T-helper 17 cell (primary cell): ENCODE measurements at regions not wholly inside any gene's neighbourhood (a gene's known extent, or its start where the extent isn't known, plus 50 kb on each side); places are given as distances from the start of the nearest gene placed in this dataset.
"Not testable (repeated sequence)": the region's sequence is repeated elsewhere in the genome, so short reads cannot be mapped to it uniquely, and the experiment has no call there.

Experiments
- ATAC-seq: fragments of 150-1000 bp; cut with Tn5 transposase; 2 replicates; pipeline ENCODE4 v1.10.0; 2021; ENCODE audit warnings: mild to moderate bottlenecking, moderate library complexity
- DNase-seq, 3 donors: peaks; one replicate each; pipeline versions ENCODE4 v3.0.0 to v3.0.0-alpha.2; 2020 to 2021
- H3K9me3 ChIP-seq: one replicate; pipeline ENCODE4 v1.7.0; 2013; ENCODE audit warnings: low read length, mild to moderate bottlenecking; ENCODE audit not compliant: control insufficient read depth, poor library complexity, severe bottlenecking
- H3K27ac Mint-ChIP-seq: one replicate; pipeline ENCODE4 v1.8.0; 2022; ENCODE audit warnings: mild to moderate bottlenecking, moderate library complexity, mixed read lengths
- H3K27me3 Mint-ChIP-seq: one replicate; pipeline ENCODE4 v1.8.0; 2022; ENCODE audit warnings: mixed read lengths
- H3K36me3 Mint-ChIP-seq: one replicate; pipeline ENCODE4 v1.8.0; 2022; ENCODE audit warnings: low read depth, mixed read lengths
- H3K4me1 Mint-ChIP-seq: one replicate; pipeline ENCODE4 v1.8.0; 2022; ENCODE audit warnings: mild to moderate bottlenecking, mixed read lengths
- H3K4me3 Mint-ChIP-seq: one replicate; pipeline ENCODE4 v1.8.0; 2022; ENCODE audit warnings: mild to moderate bottlenecking, moderate library complexity, mixed read lengths

GRCh38 chr2:42979416-42979869 is 187.1 kb upstream of the HAAO start:
- peaks cover 7% of the 10 kb centered on the region for H3K4me1 Mint-ChIP-seq
- no peak for ATAC-seq
- H3K36me3 Mint-ChIP-seq, result no peaks in the 10 kb centered on the region

GRCh38 chr2:42978887-42979415 is 186.6 kb upstream of the HAAO start:
- Mint-ChIP-seq H3K4me3 (no peak overlapping the region), H3K4me1 (peaks cover 9% of the 10 kb centered on the region), H3K27me3 (peaks cover 11% of the 10 kb centered on the region), H3K36me3 (no peaks in the 10 kb centered on the region), H3K27ac (no peak overlapping the region)
- H3K9me3 ChIP-seq, result no peaks in the 10 kb centered on the region
- no peak for DNase-seq
- no peak for ATAC-seq

More at GRCh38 chr2:42979416-42979869, 187.1 kb upstream of the HAAO start:
- H3K27ac Mint-ChIP-seq, result no peak overlapping the region
- peaks cover 11% of the 10 kb centered on the region for H3K27me3 Mint-ChIP-seq
- H3K9me3 ChIP-seq, result no peaks in the 10 kb centered on the region
- H3K4me3 Mint-ChIP-seq, result no peak overlapping the region
- DNase-seq, result no peak

- DNase-seq (no peak), ATAC-seq (no peak)
- no peaks in the 10 kb centered on the region for H3K9me3 ChIP-seq
- Mint-ChIP-seq H3K4me3 (no peak overlapping the region), H3K27ac (no peak overlapping the region), H3K4me1 (peaks cover 9% of the 10 kb centered on the region), H3K27me3 (peaks cover 11% of the 10 kb centered on the region), H3K36me3 (no peaks in the 10 kb centered on the region)
Measured at GRCh38 chr2:42978175-42978886, 185.9 kb upstream of the HAAO start.

GRCh38 chr2:42977270-42978174 is 185.1 kb upstream of the HAAO start:
- H3K4me1 Mint-ChIP-seq, result peaks cover 9% of the 10 kb centered on the region
- H3K27me3 Mint-ChIP-seq, result peaks cover 11% of the 10 kb centered on the region
- no peaks in the 10 kb centered on the region for H3K36me3 Mint-ChIP-seq
- no peak for ATAC-seq
- no peak overlapping the region for H3K4me3 Mint-ChIP-seq
- no peak for DNase-seq
- H3K9me3 ChIP-seq, result no peaks in the 10 kb centered on the region
- H3K27ac Mint-ChIP-seq, result peak overlapping the region; percentile 29

- H3K27ac Mint-ChIP-seq, result peak overlapping the region; percentile 29
- H3K36me3 Mint-ChIP-seq, result no peaks in the 10 kb centered on the region
- ATAC-seq (no peak), DNase-seq (no peak)
- H3K9me3 ChIP-seq, result no peaks in the 10 kb centered on the region
- H3K4me3 Mint-ChIP-seq, result no peak overlapping the region
- H3K27me3 Mint-ChIP-seq, result peaks cover 11% of the 10 kb centered on the region
- peaks cover 9% of the 10 kb centered on the region for H3K4me1 Mint-ChIP-seq
Measured at GRCh38 chr2:42976351-42976750, 184.0 kb upstream of the HAAO start.

- no peaks in the 10 kb centered on the region for H3K9me3 ChIP-seq
- no peaks in the 10 kb centered on the region for H3K36me3 Mint-ChIP-seq
- H3K4me1 Mint-ChIP-seq, result peaks cover 11% of the 10 kb centered on the region
- peak; percentile 65 for ATAC-seq
- DNase-seq, result peak; percentile 27 to 35 (median 32)
- H3K27me3 Mint-ChIP-seq, result peaks cover 11% of the 10 kb centered on the region
- H3K27ac Mint-ChIP-seq, result peak overlapping the region; percentile 68
- no peak overlapping the region for H3K4me3 Mint-ChIP-seq
Measured at GRCh38 chr2:42974721-42975717, 182.6 kb upstream of the HAAO start.

GRCh38 chr2:42974169-42974720 is 181.9 kb upstream of the HAAO start:
- Mint-ChIP-seq H3K36me3 (no peaks in the 10 kb centered on the region), H3K27me3 (peaks cover 11% of the 10 kb centered on the region), H3K27ac (peak overlapping the region; percentile 68), H3K4me3 (no peak overlapping the region), H3K4me1 (peaks cover 13% of the 10 kb centered on the region)
- no peak for ATAC-seq
- H3K9me3 ChIP-seq, result no peaks in the 10 kb centered on the region
- no peak for DNase-seq

GRCh38 chr2:42973726-42974125 is 181.3 kb upstream of the HAAO start:
- ATAC-seq, result no peak
- H3K9me3 ChIP-seq, result no peaks in the 10 kb centered on the region
- H3K4me3 Mint-ChIP-seq, result peak overlapping the region; percentile 25
- DNase-seq, result no peak
- H3K27ac Mint-ChIP-seq, result peak overlapping the region; percentile 68
- H3K27me3 Mint-ChIP-seq, result peaks cover 11% of the 10 kb centered on the region
- H3K4me1 Mint-ChIP-seq, result peaks cover 11% of the 10 kb centered on the region
- no peaks in the 10 kb centered on the region for H3K36me3 Mint-ChIP-seq

- peaks cover 11% of the 10 kb centered on the region for H3K27me3 Mint-ChIP-seq
- peaks cover 10% of the 10 kb centered on the region for H3K4me1 Mint-ChIP-seq
- H3K27ac Mint-ChIP-seq, H3K4me3 Mint-ChIP-seq, H3K36me3 Mint-ChIP-seq, ATAC-seq, H3K9me3 ChIP-seq, DNase-seq: not testable (repeated sequence)
Measured at GRCh38 chr2:42972933-42973516, 180.6 kb upstream of the HAAO start.

GRCh38 chr2:42971947-42972736 is 179.8 kb upstream of the HAAO start:
- Mint-ChIP-seq H3K4me1 (peaks cover 10% of the 10 kb centered on the region), H3K27me3 (peaks cover 6% of the 10 kb centered on the region), H3K36me3 (no peaks in the 10 kb centered on the region), H3K27ac (no peak overlapping the region), H3K4me3 (no peak overlapping the region)
- DNase-seq (no peak), ATAC-seq (no peak)
- no peaks in the 10 kb centered on the region for H3K9me3 ChIP-seq

GRCh38 chr2:42971381-42971780 is 179.0 kb upstream of the HAAO start:
- DNase-seq, result no peak
- no peak for ATAC-seq
- peaks cover 8% of the 10 kb centered on the region for H3K4me1 Mint-ChIP-seq
- no peaks in the 10 kb centered on the region for H3K9me3 ChIP-seq
- H3K27me3 Mint-ChIP-seq, result peaks cover 6% of the 10 kb centered on the region
- peak overlapping the region; percentile 79 for H3K27ac Mint-ChIP-seq
- no peaks in the 10 kb centered on the region for H3K36me3 Mint-ChIP-seq
- no peak overlapping the region for H3K4me3 Mint-ChIP-seq
